ENCODE measurements at regions not wholly inside any gene's neighbourhood (a gene's known extent, or its start where the extent isn't known, plus 50 kb on each side); places are given as distances from the start of the nearest gene placed in this dataset.

DNA sequence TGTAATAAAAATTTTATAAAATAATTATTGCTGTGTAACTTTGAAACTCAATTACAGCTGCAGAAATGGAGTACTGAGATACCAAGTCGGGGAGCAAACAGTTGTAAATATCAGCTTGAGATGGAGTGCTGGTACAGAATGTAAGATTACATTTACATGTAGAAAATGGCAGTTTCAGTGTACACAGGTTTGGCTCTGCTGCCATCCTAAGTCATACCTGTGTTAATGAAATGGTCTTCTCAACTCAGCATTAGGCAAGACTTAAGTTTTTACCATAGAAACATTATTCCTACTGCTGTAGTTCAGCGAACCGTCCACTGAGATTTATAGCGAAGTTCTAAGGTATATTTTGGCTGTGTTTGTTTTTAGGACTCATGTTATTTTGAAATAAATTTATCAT, 110.1 kb upstream of the TBL1XR1 start:
- ChIA-PET POLR2A (no interaction called here), CTCF (no interaction called here)
- H3K9me3 Mint-ChIP-seq (ENCODE audit: insufficient read depth) = peaks cover 11% of the 10 kb centered on the region

DNA sequence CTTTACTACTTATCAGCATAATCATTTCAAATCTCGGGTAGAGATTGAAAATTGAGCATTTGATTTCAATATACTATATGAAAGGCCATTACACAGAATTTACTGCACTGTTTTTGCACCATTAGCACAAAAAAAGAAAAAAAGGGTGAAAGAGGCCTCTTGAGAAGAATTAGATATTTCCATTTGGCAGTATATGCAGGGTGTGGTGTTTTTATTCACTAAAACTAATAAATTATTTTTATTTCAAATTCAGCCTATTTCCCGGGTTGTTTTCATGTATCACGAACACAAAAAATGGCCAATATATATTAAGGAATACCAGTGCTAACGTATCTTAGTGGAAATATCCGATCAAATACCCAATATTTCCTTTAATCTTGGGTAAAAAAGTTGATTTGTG, 110.5 kb upstream of the TBL1XR1 start:
- Mint-ChIP-seq H3K36me3 (ENCODE audit: low read depth) (peaks cover 9% of the 10 kb centered on the region), H3K4me1 (ENCODE audit: low read depth) (no peaks in the 10 kb centered on the region), H3K4me3 (no peak overlapping the region), H3K27me3 (ENCODE audit: low read depth) (no peaks in the 10 kb centered on the region), H3K27ac (no peak overlapping the region), H3K9me3 (ENCODE audit: insufficient read depth) (peaks cover 14% of the 10 kb centered on the region)
- POLR2A ChIA-PET = no interaction called here
- CTCF ChIA-PET = no interaction called here
- ATAC-seq = no peak
- DNase-seq = no peak

More for the DNA sequence above, 110.1 kb upstream of the TBL1XR1 start:
- H3K27ac Mint-ChIP-seq = no peak overlapping the region
- ATAC-seq = no peak
- H3K4me1 Mint-ChIP-seq (ENCODE audit: low read depth) = no peaks in the 10 kb centered on the region
- no peak overlapping the region for H3K4me3 Mint-ChIP-seq
- no peak for DNase-seq
- H3K27me3 Mint-ChIP-seq (ENCODE audit: low read depth) = no peaks in the 10 kb centered on the region
- H3K36me3 Mint-ChIP-seq (ENCODE audit: low read depth) = peaks cover 6% of the 10 kb centered on the region

DNA sequence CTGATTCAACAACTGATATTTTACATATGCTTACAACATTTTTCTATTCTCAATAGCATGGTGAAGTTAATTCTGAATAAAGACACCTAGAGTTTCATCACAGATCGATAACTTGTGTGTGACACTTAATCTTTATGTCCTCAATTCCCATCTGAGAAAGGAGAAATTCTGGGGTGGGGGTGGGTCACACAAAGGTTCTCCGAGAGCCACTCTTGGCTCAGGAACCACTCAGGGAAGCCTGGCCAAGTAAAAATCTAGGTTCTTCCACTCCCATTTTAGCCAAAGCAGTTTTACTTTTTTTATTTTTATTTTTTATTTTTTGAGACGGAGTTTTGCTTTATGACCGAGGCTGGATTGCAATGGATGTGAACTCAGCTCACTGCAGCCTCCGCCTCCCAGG, 111.0 kb upstream of the TBL1XR1 start:
- Mint-ChIP-seq H3K4me1 (ENCODE audit: low read depth) (no peaks in the 10 kb centered on the region), H3K27me3 (ENCODE audit: low read depth) (no peaks in the 10 kb centered on the region), H3K36me3 (ENCODE audit: low read depth) (peaks cover 9% of the 10 kb centered on the region), H3K9me3 (ENCODE audit: insufficient read depth) (peaks cover 14% of the 10 kb centered on the region), H3K27ac (no peak overlapping the region), H3K4me3 (no peak overlapping the region)
- DNase-seq (no peak), ATAC-seq (no peak)
- CTCF ChIA-PET = no interaction called here
- POLR2A ChIA-PET = no interaction called here

DNA sequence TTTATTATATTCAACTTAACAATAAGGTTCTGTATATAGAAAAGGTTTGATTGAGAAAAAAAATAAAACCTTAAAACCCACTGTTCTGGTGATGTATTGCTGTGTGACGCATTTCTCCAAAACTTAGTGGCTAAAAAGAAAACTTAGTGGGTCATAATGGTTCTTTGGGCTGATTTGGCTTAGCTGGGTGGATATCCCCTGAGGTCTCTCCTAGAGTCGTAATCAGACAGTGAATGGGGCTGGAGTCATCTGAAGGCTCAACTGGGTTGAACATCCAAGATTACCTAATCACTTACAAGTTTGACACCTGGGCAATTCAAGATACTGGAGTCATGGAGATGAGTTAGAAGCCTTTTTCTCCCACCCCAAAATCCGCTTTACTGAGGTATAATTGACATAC, 111.6 kb upstream of the TBL1XR1 start:
- Mint-ChIP-seq H3K9me3 (ENCODE audit: insufficient read depth) (peaks cover 14% of the 10 kb centered on the region), H3K36me3 (ENCODE audit: low read depth) (peaks cover 9% of the 10 kb centered on the region), H3K27me3 (ENCODE audit: low read depth) (no peaks in the 10 kb centered on the region), H3K4me3 (no peak overlapping the region), H3K27ac (no peak overlapping the region), H3K4me1 (ENCODE audit: low read depth) (no peaks in the 10 kb centered on the region)
- CTCF ChIA-PET = no interaction called here
- ATAC-seq = no peak
- POLR2A ChIA-PET = no interaction called here
- DNase-seq = no peak

DNA sequence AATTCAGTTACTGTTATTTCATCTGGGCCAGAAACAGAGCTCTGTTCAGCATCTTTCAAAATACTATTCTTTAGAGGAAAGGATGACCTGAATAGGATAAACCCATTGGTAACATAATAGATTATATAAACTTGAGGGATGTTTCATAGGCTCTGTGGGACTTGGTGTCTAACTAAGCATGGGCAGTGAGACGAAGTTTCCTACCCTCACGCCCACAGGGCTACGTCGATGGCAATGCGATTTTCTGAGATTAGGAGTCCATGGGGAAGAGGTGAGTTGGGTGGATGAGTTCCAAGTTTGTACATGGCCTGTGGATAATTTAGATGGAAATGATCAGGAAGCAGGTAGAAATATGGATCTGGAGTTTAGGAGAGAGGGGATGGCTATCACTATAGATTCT, 115.2 kb upstream of the TBL1XR1 start:
- Mint-ChIP-seq H3K36me3 (ENCODE audit: low read depth) (peaks cover 10% of the 10 kb centered on the region), H3K27ac (no peak overlapping the region), H3K27me3 (ENCODE audit: low read depth) (no peaks in the 10 kb centered on the region), H3K4me3 (no peak overlapping the region), H3K4me1 (ENCODE audit: low read depth) (peaks cover 4% of the 10 kb centered on the region), H3K9me3 (ENCODE audit: insufficient read depth) (peaks cover 21% of the 10 kb centered on the region)
- ChIA-PET POLR2A (no interaction called here), CTCF (no interaction called here)
- DNase-seq = no peak
- no peak for ATAC-seq

DNA sequence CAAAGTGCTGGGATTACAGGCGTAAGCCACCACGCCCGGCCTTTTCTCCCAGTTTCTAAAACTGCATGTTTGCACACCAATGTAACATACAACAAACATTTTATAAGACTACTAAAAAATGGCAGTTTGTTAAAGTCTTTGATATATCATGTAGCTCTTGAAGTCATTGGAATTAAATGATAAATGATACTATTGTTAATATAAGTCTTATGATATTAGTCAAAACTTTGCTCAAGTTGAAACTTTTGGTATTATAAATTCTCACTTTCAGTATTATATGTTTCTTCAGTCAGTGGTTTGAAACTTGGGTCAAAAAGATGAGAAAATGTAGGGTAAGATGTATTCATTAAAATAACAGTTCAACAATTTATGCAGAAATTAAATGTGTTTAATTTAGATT, 117.6 kb upstream of the TBL1XR1 start:
- H3K36me3 Mint-ChIP-seq (ENCODE audit: low read depth) = peaks cover 10% of the 10 kb centered on the region
- ChIA-PET POLR2A (no interaction called here), CTCF (no interaction called here)
- H3K4me3 Mint-ChIP-seq = no peak overlapping the region
- peaks cover 19% of the 10 kb centered on the region for H3K4me1 Mint-ChIP-seq (ENCODE audit: low read depth)
- DNase-seq (no peak), ATAC-seq (no peak)
- H3K27me3 Mint-ChIP-seq (ENCODE audit: low read depth) = no peaks in the 10 kb centered on the region
- H3K9me3 Mint-ChIP-seq (ENCODE audit: insufficient read depth) = peaks cover 25% of the 10 kb centered on the region
- no peak overlapping the region for H3K27ac Mint-ChIP-seq

DNA sequence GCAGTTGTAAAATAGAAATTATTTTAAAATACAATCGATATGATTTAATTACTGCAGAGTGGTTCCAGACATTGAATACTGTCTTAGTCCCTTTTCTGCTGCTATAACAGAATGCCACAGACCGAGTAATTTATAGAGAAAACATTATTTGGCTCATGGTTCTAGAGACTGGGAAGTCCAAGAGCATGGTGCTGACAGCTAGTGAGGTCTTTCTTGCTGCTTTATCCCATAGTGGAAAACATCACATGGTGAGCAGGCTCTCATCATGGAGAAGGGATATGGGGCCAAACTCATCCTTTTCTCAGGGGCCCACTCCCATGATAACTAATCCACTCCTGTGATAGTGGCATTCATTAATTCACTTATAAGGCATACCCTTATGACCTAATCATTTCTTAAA, 120.0 kb upstream of the TBL1XR1 start:
- CTCF ChIA-PET = no interaction called here
- Mint-ChIP-seq H3K9me3 (ENCODE audit: insufficient read depth) (peaks cover 15% of the 10 kb centered on the region), H3K4me1 (ENCODE audit: low read depth) (peaks cover 35% of the 10 kb centered on the region), H3K36me3 (ENCODE audit: low read depth) (peaks cover 8% of the 10 kb centered on the region), H3K27ac (no peak overlapping the region), H3K4me3 (no peak overlapping the region), H3K27me3 (ENCODE audit: low read depth) (no peaks in the 10 kb centered on the region)
- ATAC-seq (no peak), DNase-seq (no peak)
- POLR2A ChIA-PET = interaction anchor here (0.9 kb wide), 1 partner anchor 42 kb away, joined by 3 read pairs; no protein-coding TSS in a partner anchor

DNA sequence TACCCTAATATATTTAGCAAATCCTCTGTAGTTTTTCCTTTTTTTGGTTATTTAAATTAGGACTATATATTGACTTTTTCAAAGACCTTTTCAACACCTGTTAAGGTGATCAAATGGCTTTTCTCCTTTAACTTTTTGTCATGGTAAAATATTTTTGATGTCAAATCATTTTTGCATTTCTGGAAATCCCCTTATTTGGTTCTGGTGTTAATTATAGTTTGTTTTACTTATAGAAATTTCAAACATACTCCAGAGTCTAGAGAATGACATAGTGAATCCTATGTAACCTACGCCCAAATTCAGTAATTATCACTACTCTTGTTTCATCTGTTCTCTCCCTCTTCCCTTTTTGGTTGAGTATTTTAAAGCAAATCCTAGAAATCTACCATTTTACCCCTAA, 121.3 kb upstream of the TBL1XR1 start:
- no peak overlapping the region for H3K4me3 Mint-ChIP-seq
- ChIA-PET POLR2A (no interaction called here), CTCF (no interaction called here)
- peaks cover 5% of the 10 kb centered on the region for H3K36me3 Mint-ChIP-seq (ENCODE audit: low read depth)
- no peak overlapping the region for H3K27ac Mint-ChIP-seq
- H3K27me3 Mint-ChIP-seq (ENCODE audit: low read depth) = no peaks in the 10 kb centered on the region
- ATAC-seq (no peak), DNase-seq (no peak)
- peaks cover 11% of the 10 kb centered on the region for H3K9me3 Mint-ChIP-seq (ENCODE audit: insufficient read depth)
- H3K4me1 Mint-ChIP-seq (ENCODE audit: low read depth) = peaks cover 35% of the 10 kb centered on the region

DNA sequence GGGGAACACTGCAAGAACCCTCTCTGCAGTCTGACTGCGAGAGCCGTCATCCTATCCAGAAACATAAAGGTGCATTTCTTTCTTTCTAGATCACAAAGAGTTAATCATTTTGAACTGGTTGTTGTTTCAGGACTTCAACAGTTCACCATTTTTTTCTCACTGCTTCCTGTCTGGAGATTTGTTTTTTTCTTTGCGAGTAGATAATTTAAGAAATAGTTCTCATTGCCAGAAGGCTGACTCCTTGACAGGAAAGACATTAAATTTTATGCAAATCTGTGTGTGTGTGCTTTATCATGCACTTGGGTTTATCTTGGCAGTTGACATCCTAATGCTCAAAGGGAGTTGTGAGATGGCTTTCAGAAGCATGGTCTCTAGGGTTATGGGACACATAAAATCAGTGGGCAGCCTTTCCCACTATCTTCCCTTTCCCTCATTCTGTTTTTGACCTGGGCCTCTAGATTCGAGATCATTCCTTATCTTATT, 123.5 kb upstream of the TBL1XR1 start:
- ATAC-seq (no peak), DNase-seq (no peak)
- peaks cover 5% of the 10 kb centered on the region for H3K36me3 Mint-ChIP-seq (ENCODE audit: low read depth)
- H3K27ac Mint-ChIP-seq = peak overlapping the region; percentile 16
- CTCF ChIA-PET = interaction anchor here (1.0 to 1.6 kb wide), 2 partner anchors 16 to 38 kb away, joined by 4 read pairs; no protein-coding TSS in a partner anchor
- H3K4me3 Mint-ChIP-seq = no peak overlapping the region
- peaks cover 35% of the 10 kb centered on the region for H3K4me1 Mint-ChIP-seq (ENCODE audit: low read depth)
- H3K9me3 Mint-ChIP-seq (ENCODE audit: insufficient read depth) = peaks cover 6% of the 10 kb centered on the region
- POLR2A ChIA-PET = no interaction called here
- H3K27me3 Mint-ChIP-seq (ENCODE audit: low read depth) = no peaks in the 10 kb centered on the region

DNA sequence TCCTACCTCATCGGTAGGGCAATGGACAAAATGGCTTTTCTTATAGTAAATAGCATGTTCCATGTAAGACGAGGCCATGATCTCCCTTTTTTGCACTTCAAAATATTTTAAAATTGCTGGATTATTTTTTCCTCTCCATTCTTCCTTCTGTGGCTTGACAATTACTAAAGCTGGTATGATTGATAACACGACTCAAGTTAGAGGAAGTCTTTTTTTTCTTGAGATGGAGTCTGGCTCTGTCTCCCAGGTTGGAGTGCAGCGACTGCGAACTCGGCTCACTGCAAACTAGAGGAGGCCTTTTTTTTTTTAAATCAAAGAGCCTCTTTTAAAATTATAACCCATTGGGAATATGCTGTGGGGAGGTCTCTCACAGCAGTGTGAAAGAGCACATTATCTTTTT, 124.5 kb upstream of the TBL1XR1 start:
- Mint-ChIP-seq H3K27me3 (ENCODE audit: low read depth) (no peaks in the 10 kb centered on the region), H3K4me3 (no peak overlapping the region), H3K9me3 (ENCODE audit: insufficient read depth) (peaks cover 6% of the 10 kb centered on the region), H3K27ac (no peak overlapping the region), H3K4me1 (ENCODE audit: low read depth) (peaks cover 35% of the 10 kb centered on the region), H3K36me3 (ENCODE audit: low read depth) (peaks cover 5% of the 10 kb centered on the region)
- ChIA-PET CTCF (no interaction called here), POLR2A (no interaction called here)
- no peak for DNase-seq
- no peak for ATAC-seq

DNA sequence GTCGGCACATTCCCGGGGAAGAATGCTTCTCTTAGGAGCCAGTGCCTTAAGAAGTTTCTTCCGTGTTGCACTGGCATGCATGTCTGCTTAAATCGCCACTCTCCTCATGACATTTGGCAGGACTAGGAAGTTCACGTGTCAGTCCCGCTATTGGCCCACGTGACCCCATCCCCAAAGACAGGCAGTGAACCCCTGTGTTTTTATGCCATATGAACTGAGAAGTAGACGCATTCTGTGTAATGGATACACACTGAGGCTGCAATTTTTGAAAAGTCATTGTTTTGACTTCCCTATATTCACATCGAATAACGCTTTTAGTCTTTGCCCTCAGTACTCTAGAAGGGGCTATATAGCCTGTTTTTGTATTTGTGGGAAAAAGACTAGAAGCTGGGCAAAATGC, 125.6 kb upstream of the TBL1XR1 start:
- CTCF ChIA-PET = no interaction called here
- no peaks in the 10 kb centered on the region for H3K9me3 Mint-ChIP-seq (ENCODE audit: insufficient read depth)

DNA sequence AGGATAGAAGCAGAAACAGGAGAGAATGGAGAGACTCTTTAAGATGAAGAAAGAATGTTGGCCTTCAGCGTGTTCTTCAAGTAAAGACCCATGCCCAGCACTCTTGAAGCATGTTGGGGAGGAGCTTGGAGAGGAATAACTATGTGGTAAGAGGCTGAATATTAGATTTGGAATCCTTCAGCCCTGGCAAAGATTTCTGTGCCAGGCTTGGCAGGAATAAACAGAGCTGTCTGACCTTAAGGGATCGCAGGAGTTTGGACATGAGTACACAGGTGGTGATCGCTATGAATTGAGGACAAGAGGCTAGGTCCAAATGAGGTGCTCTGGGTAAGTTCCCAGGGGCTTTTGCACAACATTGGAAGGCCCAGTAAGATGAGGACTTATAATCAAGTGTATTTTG, 132.6 kb upstream of the TBL1XR1 start:
- Mint-ChIP-seq H3K27ac (no peak overlapping the region), H3K9me3 (ENCODE audit: insufficient read depth) (no peaks in the 10 kb centered on the region), H3K27me3 (ENCODE audit: low read depth) (no peaks in the 10 kb centered on the region), H3K4me1 (ENCODE audit: low read depth) (peaks cover 13% of the 10 kb centered on the region), H3K36me3 (ENCODE audit: low read depth) (no peaks in the 10 kb centered on the region), H3K4me3 (no peak overlapping the region)
- POLR2A ChIA-PET = no interaction called here
- DNase-seq (no peak), ATAC-seq (no peak)
- CTCF ChIA-PET = no interaction called here

More for the DNA sequence above, 125.6 kb upstream of the TBL1XR1 start:
- H3K27ac Mint-ChIP-seq = no peak overlapping the region
- H3K4me3 Mint-ChIP-seq = no peak overlapping the region
- ATAC-seq (no peak), DNase-seq (no peak)
- H3K36me3 Mint-ChIP-seq (ENCODE audit: low read depth) = peaks cover under 1% of the 10 kb centered on the region
- H3K4me1 Mint-ChIP-seq (ENCODE audit: low read depth) = peaks cover 27% of the 10 kb centered on the region
- no peaks in the 10 kb centered on the region for H3K27me3 Mint-ChIP-seq (ENCODE audit: low read depth)
- POLR2A ChIA-PET = no interaction called here

DNA sequence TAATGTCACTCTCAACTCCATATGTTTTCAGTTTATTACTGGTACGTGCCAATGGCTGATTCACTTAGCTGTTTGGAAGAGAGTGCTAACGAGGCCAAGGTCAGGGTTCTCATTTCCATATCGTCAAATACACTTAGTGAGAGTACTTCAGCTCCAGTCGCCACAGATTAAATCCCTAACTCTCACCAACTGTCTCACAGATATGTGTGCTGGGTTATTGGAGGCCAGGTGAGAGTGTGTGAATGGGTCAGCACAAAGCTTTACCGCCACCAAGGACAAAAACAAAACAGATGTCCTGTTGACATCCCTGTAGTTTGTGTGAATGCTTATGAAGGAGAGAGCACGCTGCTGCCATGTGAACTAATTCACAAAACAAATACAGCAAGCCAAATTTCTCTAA, 133.5 kb upstream of the TBL1XR1 start:
- ATAC-seq (no peak), DNase-seq (no peak)
- POLR2A ChIA-PET = no interaction called here
- peaks cover 14% of the 10 kb centered on the region for H3K4me1 Mint-ChIP-seq (ENCODE audit: low read depth)
- no peaks in the 10 kb centered on the region for H3K9me3 Mint-ChIP-seq (ENCODE audit: insufficient read depth)
- H3K36me3 Mint-ChIP-seq (ENCODE audit: low read depth) = no peaks in the 10 kb centered on the region
- H3K27me3 Mint-ChIP-seq (ENCODE audit: low read depth) = no peaks in the 10 kb centered on the region
- CTCF ChIA-PET = interaction anchor here (1.1 kb wide), 1 partner anchor 15 kb away, joined by 3 read pairs; no protein-coding TSS in a partner anchor
- H3K27ac Mint-ChIP-seq = no peak overlapping the region
- no peak overlapping the region for H3K4me3 Mint-ChIP-seq
